Trophoblast cell (in vitro differentiated cells and primary cell): ENCODE measurements at regions not wholly inside any gene's neighbourhood (a gene's known extent, or its start where the extent isn't known, plus 50 kb on each side); places are given as distances from the start of the nearest gene placed in this dataset.

Experiments
- DNase-seq, 2 donors: peaks; one replicate each; pipeline ENCODE4 v3.0.0-alpha.2; 2016
- H2AFZ ChIP-seq: 2 replicates; pipeline ENCODE4 v1.6.1; 2013; ENCODE audit warnings: low read length, moderate library complexity, mild to moderate bottlenecking; ENCODE audit not compliant: insufficient read depth, poor library complexity
- H2AK5ac ChIP-seq: 2 replicates; pipeline ENCODE4 v1.6.1; 2013; ENCODE audit warnings: mild to moderate bottlenecking, low read length
- H2BK120ac ChIP-seq: 2 replicates; pipeline ENCODE4 v1.6.1; 2013; ENCODE audit warnings: low read length, mild to moderate bottlenecking, moderate library complexity; ENCODE audit not compliant: insufficient read depth, poor library complexity
- H2BK12ac ChIP-seq: 2 replicates; pipeline ENCODE4 v1.6.1; 2013; ENCODE audit warnings: mild to moderate bottlenecking, low read length, moderate library complexity
- H2BK5ac ChIP-seq: 2 replicates; pipeline ENCODE4 v1.6.1; 2013; ENCODE audit warnings: low read length, low read depth, moderate library complexity, mild to moderate bottlenecking; ENCODE audit not compliant: poor library complexity
- H3K14ac ChIP-seq: 2 replicates; pipeline ENCODE4 v1.6.1; 2013; ENCODE audit warnings: mild to moderate bottlenecking, low read length
- H3K18ac ChIP-seq: 2 replicates; pipeline ENCODE4 v1.6.1; 2013; ENCODE audit warnings: mild to moderate bottlenecking, low read length
- H3K23ac ChIP-seq: 2 replicates; pipeline ENCODE4 v1.6.1; 2013; ENCODE audit warnings: low read length
- H3K27ac ChIP-seq: 2 replicates; pipeline ENCODE4 v1.5.1; 2013; ENCODE audit warnings: low read depth, mild to moderate bottlenecking, inconsistent platforms, low read length, moderate library complexity
- H3K27me3 ChIP-seq: 2 replicates; pipeline ENCODE4 v1.6.1; 2013; ENCODE audit warnings: inconsistent platforms, mild to moderate bottlenecking, low read length, moderate library complexity; ENCODE audit not compliant: insufficient read depth
- H3K36me3 ChIP-seq, 2 experiments: 1 replicate in 1 of 2; 2 replicates in 1 of 2; pipeline ENCODE4 v1.6.1; 2013; ENCODE audit warnings: low read length in 2 of 2, mild to moderate bottlenecking in 2 of 2, moderate library complexity in 1 of 2; ENCODE audit not compliant: insufficient read depth in 2 of 2, control insufficient read depth in 1 of 2
- H3K4ac ChIP-seq: 2 replicates; pipeline ENCODE4 v1.6.1; 2013; ENCODE audit warnings: low read depth, mild to moderate bottlenecking, low read length, moderate library complexity
- H3K4me1 ChIP-seq, 2 experiments: 1 replicate in 1 of 2; 2 replicates in 1 of 2; pipeline ENCODE4 v1.6.1; 2013; ENCODE audit warnings: low read length in 2 of 2, mild to moderate bottlenecking in 2 of 2, moderate library complexity in 1 of 2; ENCODE audit not compliant: insufficient read depth in 2 of 2, control insufficient read depth in 1 of 2
- H3K4me2 ChIP-seq: 2 replicates; pipeline ENCODE4 v1.6.1; 2013; ENCODE audit warnings: inconsistent platforms, mild to moderate bottlenecking, low read length, moderate library complexity
- H3K4me3 ChIP-seq: 2 replicates; pipeline ENCODE4 v1.5.1; 2013; ENCODE audit warnings: mild to moderate bottlenecking, low read depth, low read length, inconsistent platforms
- H3K79me1 ChIP-seq: one replicate; pipeline ENCODE4 v1.6.1; 2013; ENCODE audit warnings: low read length
- H3K79me2 ChIP-seq: 2 replicates; pipeline ENCODE4 v1.6.1; 2013; ENCODE audit warnings: low read length, mild to moderate bottlenecking; ENCODE audit not compliant: control insufficient read depth, insufficient read depth, poor library complexity
- H3K9ac ChIP-seq: 2 replicates; pipeline ENCODE4 v1.6.1; 2013; ENCODE audit warnings: mild to moderate bottlenecking, low read length
- H3K9me3 ChIP-seq: 2 replicates; pipeline ENCODE4 v1.6.1; 2013; ENCODE audit warnings: low read depth, mild to moderate bottlenecking, control low read depth, inconsistent platforms, low read length; ENCODE audit not compliant: insufficient read depth
- H4K12ac ChIP-seq: 2 replicates; pipeline ENCODE4 v1.6.1; 2013; ENCODE audit warnings: low read depth, mild to moderate bottlenecking, low read length, moderate library complexity
- H4K8ac ChIP-seq: 2 replicates; pipeline ENCODE4 v1.6.1; 2013; ENCODE audit warnings: low read depth, mild to moderate bottlenecking, low read length, moderate library complexity
- H4K91ac ChIP-seq: one replicate; pipeline ENCODE4 v1.6.1; 2013; ENCODE audit warnings: low read depth, mild to moderate bottlenecking, low read length, moderate library complexity
- WGBS: extraction: QIAGEN DNeasy Blood & Tissue Kit; methylation state at CpG from one replicate; pipeline ENCODE4 v1.1.7; 2013; ENCODE audit warnings: missing lambda C conversion rate; ENCODE audit not compliant: insufficient read length, insufficient coverage; ENCODE audit errors: extremely low coverage; 5-methylcytosine and 5-hydroxymethylcytosine counted together

GRCh38 chr17:73900516-73900915, 256.3 kb upstream of the SDK2 start:
- no peak overlapping the region for H3K9ac ChIP-seq
- no peak overlapping the region for H2AK5ac ChIP-seq
- no peak overlapping the region for H2BK5ac ChIP-seq
- H3K18ac ChIP-seq = no peak overlapping the region
- no peaks in the 10 kb centered on the region for H3K79me2 ChIP-seq
- no peak overlapping the region for H3K4me3 ChIP-seq
- no peak overlapping the region for H3K14ac ChIP-seq
- H3K79me1 ChIP-seq = no peaks in the 10 kb centered on the region
- no peak overlapping the region for H4K8ac ChIP-seq
- H4K12ac ChIP-seq = no peak overlapping the region
- H2AFZ ChIP-seq = no peak overlapping the region
- H4K91ac ChIP-seq = no peak overlapping the region
- peaks cover 38% of the 10 kb centered on the region for H3K27me3 ChIP-seq
- H3K27ac ChIP-seq = no peak overlapping the region
- no peaks in the 10 kb centered on the region for H3K36me3 ChIP-seq
- peaks cover 5% of the 10 kb centered on the region for H3K9me3 ChIP-seq
- no peak overlapping the region for H3K23ac ChIP-seq
- no peak overlapping the region for H3K4ac ChIP-seq
- WGBS = no CpG with 5 or more reads among the region's 7 CpGs
- H3K4me2 ChIP-seq = no peak overlapping the region
- no peak overlapping the region for H2BK12ac ChIP-seq
- peaks cover 0 to 3% of the 10 kb centered on the region in 2 experiments for H3K4me1 ChIP-seq
- peak in 1 of 2 donors; percentile 55 for DNase-seq
- H2BK120ac ChIP-seq = no peak overlapping the region

GRCh38 chr17:73901249-73901648, 257.0 kb upstream of the SDK2 start:
- H4K91ac ChIP-seq = no peak overlapping the region
- no peak for DNase-seq

GRCh38 chr17:73901661-73902415, 257.6 kb upstream of the SDK2 start:
- Histone ChIP-seq H3K4me2 (peak overlapping the region; percentile 48), H3K27ac (no peak overlapping the region), H3K27me3 (peaks cover 38% of the 10 kb centered on the region), H3K4ac (no peak overlapping the region), H3K36me3 (no peaks in the 10 kb centered on the region), H3K23ac (no peak overlapping the region), H2AFZ (no peak overlapping the region), H3K79me1 (no peaks in the 10 kb centered on the region), H3K14ac (no peak overlapping the region), H4K8ac (no peak overlapping the region), H3K9me3 (peaks cover 5% of the 10 kb centered on the region), H4K12ac (no peak overlapping the region), H2AK5ac (no peak overlapping the region), H4K91ac (no peak overlapping the region), H3K9ac (no peak overlapping the region), H3K4me3 (no peak overlapping the region), H2BK12ac (no peak overlapping the region), H3K18ac (no peak overlapping the region), H3K79me2 (no peaks in the 10 kb centered on the region), H3K4me1 (peaks cover 0 to 3% of the 10 kb centered on the region in 2 experiments), H2BK120ac (no peak overlapping the region), H2BK5ac (no peak overlapping the region)
- no CpG with 5 or more reads among the region's 49 CpGs for WGBS
- DNase-seq = peak in 1 of 2 donors; percentile 6

More at GRCh38 chr17:73901249-73901648, 257.0 kb upstream of the SDK2 start:
- no peaks in the 10 kb centered on the region for H3K36me3 ChIP-seq
- H4K12ac ChIP-seq = no peak overlapping the region
- H2BK120ac ChIP-seq = no peak overlapping the region
- no peak overlapping the region for H3K4me3 ChIP-seq
- no peaks in the 10 kb centered on the region for H3K79me1 ChIP-seq
- H3K4ac ChIP-seq = no peak overlapping the region
- no peak overlapping the region for H2AFZ ChIP-seq
- no peak overlapping the region for H4K8ac ChIP-seq
- H3K79me2 ChIP-seq = no peaks in the 10 kb centered on the region
- H3K9ac ChIP-seq = no peak overlapping the region
- no peak overlapping the region for H2BK12ac ChIP-seq
- no peak overlapping the region for H2BK5ac ChIP-seq
- peaks cover 0 to 3% of the 10 kb centered on the region in 2 experiments for H3K4me1 ChIP-seq
- H3K18ac ChIP-seq = no peak overlapping the region
- H3K23ac ChIP-seq = no peak overlapping the region
- no peak overlapping the region for H2AK5ac ChIP-seq
- H3K27ac ChIP-seq = no peak overlapping the region
- no peak overlapping the region for H3K4me2 ChIP-seq
- H3K27me3 ChIP-seq = peaks cover 38% of the 10 kb centered on the region
- no peak overlapping the region for H3K14ac ChIP-seq
- no CpG with 5 or more reads among the region's 2 CpGs for WGBS
- H3K9me3 ChIP-seq = peaks cover 5% of the 10 kb centered on the region

- Histone ChIP-seq H3K36me3 (no peaks in the 10 kb centered on the region), H2BK12ac (no peak overlapping the region)
- no CpG with 5 or more reads among the region's 26 CpGs for WGBS
These were observed 258.4 kb upstream of the SDK2 start for GRCh38 chr17:73902416-73903181.

More at GRCh38 chr17:73902416-73903181, 258.4 kb upstream of the SDK2 start:
- H3K23ac ChIP-seq = no peak overlapping the region
- no peak overlapping the region for H3K18ac ChIP-seq
- no peak overlapping the region for H3K4ac ChIP-seq
- peaks cover 0 to 3% of the 10 kb centered on the region in 2 experiments for H3K4me1 ChIP-seq
- peaks cover 5% of the 10 kb centered on the region for H3K9me3 ChIP-seq
- no peak overlapping the region for H2BK120ac ChIP-seq
- peak overlapping the region; percentile 48 for H3K4me2 ChIP-seq
- H3K14ac ChIP-seq = no peak overlapping the region
- H4K12ac ChIP-seq = no peak overlapping the region
- H4K8ac ChIP-seq = no peak overlapping the region
- no peak overlapping the region for H3K9ac ChIP-seq
- H3K4me3 ChIP-seq = no peak overlapping the region
- no peak overlapping the region for H2AFZ ChIP-seq
- H3K27me3 ChIP-seq = peaks cover 38% of the 10 kb centered on the region
- H2AK5ac ChIP-seq = no peak overlapping the region
- H4K91ac ChIP-seq = no peak overlapping the region
- DNase-seq = no peak
- H3K27ac ChIP-seq = no peak overlapping the region
- no peak overlapping the region for H2BK5ac ChIP-seq
- H3K79me1 ChIP-seq = no peaks in the 10 kb centered on the region
- H3K79me2 ChIP-seq = no peaks in the 10 kb centered on the region
